ENCODE measurements at regions not wholly inside any gene's neighbourhood (a gene's known extent, or its start where the extent isn't known, plus 50 kb on each side); places are given as distances from the start of the nearest gene placed in this dataset.

DNA sequence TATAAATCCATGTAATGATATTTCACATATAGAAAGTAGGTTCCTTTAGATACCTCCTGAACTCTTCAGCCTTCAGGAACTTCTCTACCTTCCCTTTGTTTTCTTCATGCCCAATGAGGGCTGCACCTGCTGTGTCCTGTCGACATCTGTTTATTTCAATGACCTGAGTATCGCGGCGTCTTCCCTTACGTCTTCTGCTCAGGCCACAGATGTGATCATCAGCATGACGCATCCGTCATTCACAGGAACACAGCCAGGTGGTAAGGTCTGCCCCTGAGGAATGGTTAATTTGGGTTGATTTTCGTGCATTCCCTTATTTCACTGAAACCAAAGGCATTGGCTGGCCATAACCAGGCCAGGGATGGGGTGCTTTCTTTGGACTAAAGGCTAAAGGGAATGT lies 217.1 kb downstream of the MED10 start:
- TF ChIP-seq POLR2A (IDR thresholded peaks at IDR 0.05; ENCODE audit: low read depth, low read length), result no peak
- TF ChIP-seq POLR2AphosphoS5 (IDR thresholded peaks at IDR 0.05; ENCODE audit: low read depth, low read length), result no peak

All from GM12892 (cell line).